ENCODE measurements at regions not wholly inside any gene's neighbourhood (a gene's known extent, or its start where the extent isn't known, plus 50 kb on each side); places are given as distances from the start of the nearest gene placed in this dataset.

- no peak for DNase-seq
These were observed 176.5 kb upstream of the PLXNA2 start for GRCh38 chr1:208420696-208421095.

GRCh38 chr1:208421486-208421885 lies 177.3 kb upstream of the PLXNA2 start:
- DNase-seq, result no peak

GRCh38 chr1:208423526-208423925 lies 179.3 kb upstream of the PLXNA2 start:
- no peak for DNase-seq

GRCh38 chr1:208425096-208425495 lies 180.9 kb upstream of the PLXNA2 start:
- DNase-seq, result no peak

GRCh38 chr1:208430220-208430619 lies 186.0 kb upstream of the PLXNA2 start:
- no peak for DNase-seq

- no peak for DNase-seq
These were observed 187.5 kb upstream of the PLXNA2 start for GRCh38 chr1:208431721-208432120.

- DNase-seq, result no peak
These were observed 188.2 kb upstream of the PLXNA2 start for GRCh38 chr1:208432346-208432745.

- no peak for DNase-seq
These were observed 188.9 kb upstream of the PLXNA2 start for GRCh38 chr1:208433086-208433485.

GRCh38 chr1:208433971-208434370 lies 189.8 kb upstream of the PLXNA2 start:
- no peak for DNase-seq

- DNase-seq, result no peak
These were observed 193.2 kb upstream of the PLXNA2 start for GRCh38 chr1:208437401-208437800.

- DNase-seq, result no peak
These were observed 194.0 kb upstream of the PLXNA2 start for GRCh38 chr1:208438112-208438699.

- DNase-seq, result no peak
These were observed 201.6 kb upstream of the PLXNA2 start for GRCh38 chr1:208445758-208446203.

GRCh38 chr1:208446271-208446691 lies 202.1 kb upstream of the PLXNA2 start:
- DNase-seq, result no peak

GRCh38 chr1:208448425-208448824 lies 204.2 kb upstream of the PLXNA2 start:
- DNase-seq, result no peak

- DNase-seq, result no peak
These were observed 205.8 kb upstream of the PLXNA2 start for GRCh38 chr1:208449951-208450350.

- no peak for DNase-seq
These were observed 206.8 kb upstream of the PLXNA2 start for GRCh38 chr1:208450958-208451357.

- DNase-seq, result no peak
These were observed 211.6 kb upstream of the PLXNA2 start for GRCh38 chr1:208455821-208456220.

GRCh38 chr1:208456487-208456886 lies 212.3 kb upstream of the PLXNA2 start:
- no peak for DNase-seq

GRCh38 chr1:208460823-208461222 lies 216.6 kb upstream of the PLXNA2 start:
- no peak for DNase-seq

- no peak for DNase-seq
These were observed 217.5 kb upstream of the PLXNA2 start for GRCh38 chr1:208461680-208462079.

- DNase-seq, result no peak
These were observed 218.6 kb upstream of the PLXNA2 start for GRCh38 chr1:208462761-208463160.

GRCh38 chr1:208465266-208465665 lies 221.1 kb upstream of the PLXNA2 start:
- no peak for DNase-seq

- no peak for DNase-seq
These were observed 221.8 kb upstream of the PLXNA2 start for GRCh38 chr1:208465786-208466590.

- DNase-seq, result no peak
These were observed 223.1 kb upstream of the PLXNA2 start for GRCh38 chr1:208467151-208467780.

Data from CD4-positive, alpha-beta T cell treated with Interleukin-4 for 1 hour (primary cell).